GM18520 (cell line): ENCODE measurements at regions not wholly inside any gene's neighbourhood (a gene's known extent, or its start where the extent isn't known, plus 50 kb on each side); places are given as distances from the start of the nearest gene placed in this dataset.
"Not testable (repeated sequence)": the region's sequence is repeated elsewhere in the genome, so short reads cannot be mapped to it uniquely, and the experiment has no call there.

ENCODE experiments used
- ATAC-seq: cut with Tn5 transposase; IDR thresholded peaks from one replicate; pipeline ENCODE4 v1.9.1; 2021; ENCODE audit not compliant: unreplicated experiment

- no peak for ATAC-seq
Observed at GRCh38 chr4:83931659-83932438, 395.9 kb downstream of the GPAT3 start.

DNA sequence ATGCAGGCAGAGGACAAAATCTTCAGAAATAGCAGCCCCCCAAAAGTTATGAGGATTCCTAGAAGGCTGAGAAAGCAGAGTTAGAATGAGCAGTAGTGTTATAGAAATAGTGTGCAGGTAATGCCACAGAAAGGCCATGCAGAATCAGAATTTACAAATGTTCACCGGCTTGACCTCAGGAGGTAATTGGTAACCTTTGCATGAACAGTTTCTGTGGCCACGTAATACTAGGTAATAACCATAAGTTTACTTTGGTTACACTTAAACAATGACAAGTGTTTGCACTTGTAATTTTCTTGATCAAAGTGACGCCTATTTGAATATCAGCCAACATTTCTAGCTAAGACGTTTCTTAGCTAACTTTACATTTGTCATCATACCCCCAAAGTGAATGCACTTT lies 393.6 kb downstream of the GPAT3 start:
- ATAC-seq: no peak

- ATAC-seq: no peak
Observed at GRCh38 chr4:83926950-83927349, 391.0 kb downstream of the GPAT3 start.

DNA sequence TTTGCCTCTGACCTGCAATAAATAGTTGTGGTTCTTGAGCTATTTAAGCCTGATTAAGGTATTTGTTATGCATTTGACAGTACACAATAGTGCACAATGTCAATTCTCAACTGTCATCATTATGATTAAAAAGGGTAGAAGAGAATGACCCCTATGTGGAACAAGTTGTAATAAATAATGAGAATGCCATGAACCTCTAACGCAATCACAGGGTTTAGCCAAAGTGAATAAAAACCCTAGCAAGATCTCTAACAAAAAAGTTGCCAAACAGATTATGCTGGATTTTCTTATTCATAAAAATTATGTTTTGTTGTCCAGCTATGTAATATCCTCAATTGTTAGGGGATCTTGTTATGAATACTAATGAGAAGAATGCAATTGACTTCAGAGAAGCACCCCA lies 387.4 kb downstream of the GPAT3 start:
- ATAC-seq: no peak

DNA sequence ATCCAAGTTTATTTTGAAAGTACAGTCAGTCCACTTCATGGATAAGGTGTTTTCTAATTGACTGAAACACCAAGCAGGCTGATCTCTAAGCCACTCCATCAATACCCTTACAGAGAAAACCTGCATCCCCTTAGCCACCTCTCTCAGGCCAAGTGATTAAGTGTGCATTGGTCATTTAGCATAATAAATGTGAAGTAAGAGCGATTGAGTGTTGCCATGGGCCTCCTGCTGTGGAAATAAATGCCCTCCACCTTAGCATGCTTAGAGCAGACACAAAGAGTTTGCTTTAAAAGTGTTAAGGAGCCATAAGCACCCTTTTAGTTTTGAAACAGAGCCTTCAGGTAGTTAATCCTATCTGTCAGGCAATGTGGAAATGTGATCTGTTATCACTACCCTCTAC lies 386.5 kb downstream of the GPAT3 start:
- no peak for ATAC-seq

- ATAC-seq: no peak
Observed at GRCh38 chr4:83921124-83921523, 385.2 kb downstream of the GPAT3 start.

GRCh38 chr4:83920375-83920774 lies 384.5 kb downstream of the GPAT3 start:
- ATAC-seq: no peak

DNA sequence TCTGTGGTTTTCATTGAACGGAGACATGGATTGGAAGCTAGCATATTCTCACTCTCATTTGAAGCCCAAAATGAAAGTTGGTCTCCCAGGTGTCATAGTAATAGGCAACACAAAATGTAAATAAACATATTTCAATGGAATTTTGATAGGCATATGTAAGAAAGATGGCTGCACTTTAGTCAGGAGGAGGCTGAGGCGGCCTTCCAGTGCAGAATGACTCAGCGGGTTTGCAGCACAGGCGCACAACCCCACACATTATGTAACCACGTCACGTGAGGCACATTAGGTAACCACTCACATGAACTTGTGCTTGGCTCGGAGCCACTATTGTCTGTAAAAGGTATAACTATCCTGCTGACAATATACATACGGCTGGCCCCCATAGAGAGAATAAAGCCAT lies 381.7 kb downstream of the GPAT3 start:
- no peak for ATAC-seq

DNA sequence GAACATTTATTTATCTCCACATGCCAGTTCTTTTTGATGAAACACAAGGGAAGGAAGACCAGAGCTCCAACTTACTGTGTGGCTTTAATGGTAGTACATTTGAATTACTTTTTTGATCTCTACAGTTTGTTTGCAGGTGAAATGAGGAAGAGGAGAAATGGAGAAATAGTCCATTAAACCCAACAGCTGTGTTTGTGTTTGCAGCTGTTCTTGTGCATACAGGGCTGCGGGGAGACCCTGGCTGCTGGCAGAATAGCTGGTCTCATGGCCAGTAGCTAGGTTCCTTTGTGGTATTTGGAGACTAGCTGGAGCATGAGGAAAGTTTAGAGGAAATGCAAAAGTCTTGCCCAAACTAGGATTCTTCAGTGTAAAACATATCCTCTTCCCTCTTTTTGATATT lies 374.8 kb downstream of the GPAT3 start:
- no peak for ATAC-seq

DNA sequence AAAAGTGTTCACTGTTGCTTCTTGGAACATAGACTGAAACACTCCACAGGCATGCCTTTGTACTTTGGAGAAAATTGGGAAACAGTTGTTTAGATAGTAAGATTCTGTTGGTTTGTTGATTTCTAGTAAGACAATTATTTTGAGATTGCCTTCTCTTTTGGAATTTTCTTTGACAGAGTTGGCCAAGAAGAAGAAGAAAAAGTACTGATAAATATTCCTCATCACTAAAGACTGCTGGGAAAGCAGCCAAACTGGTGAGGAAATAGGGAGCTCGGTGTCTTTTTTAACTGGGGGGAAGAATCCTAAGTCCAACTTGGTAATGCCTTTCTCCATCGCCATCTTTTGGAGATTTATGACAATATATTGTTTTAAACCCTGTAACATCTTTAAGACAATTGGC lies 370.7 kb downstream of the GPAT3 start:
- no peak for ATAC-seq

- ATAC-seq: no peak
Observed at GRCh38 chr4:83905952-83906351, 370.0 kb downstream of the GPAT3 start.

DNA sequence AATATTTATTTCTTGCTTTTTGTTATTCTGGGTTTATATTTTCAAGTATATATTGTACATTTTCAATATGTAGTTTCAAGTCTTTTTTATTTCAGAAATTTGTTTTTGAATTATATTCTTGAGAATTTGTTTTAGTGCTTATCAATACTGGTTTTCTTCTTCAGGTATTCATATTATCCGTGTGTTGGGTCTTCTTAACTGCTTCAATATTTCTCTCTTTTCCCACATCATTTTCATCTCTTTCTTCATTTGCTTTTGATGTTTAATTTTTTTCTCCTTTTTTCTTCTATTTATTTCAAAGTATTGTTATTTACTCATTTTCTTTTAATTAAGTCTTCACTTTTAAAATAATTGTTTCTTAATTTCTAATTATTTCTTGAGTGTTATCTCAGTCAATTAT lies 367.8 kb downstream of the GPAT3 start:
- ATAC-seq: not testable (repeated sequence)

- no peak for ATAC-seq
Observed at GRCh38 chr4:83894831-83895230, 358.9 kb downstream of the GPAT3 start.

DNA sequence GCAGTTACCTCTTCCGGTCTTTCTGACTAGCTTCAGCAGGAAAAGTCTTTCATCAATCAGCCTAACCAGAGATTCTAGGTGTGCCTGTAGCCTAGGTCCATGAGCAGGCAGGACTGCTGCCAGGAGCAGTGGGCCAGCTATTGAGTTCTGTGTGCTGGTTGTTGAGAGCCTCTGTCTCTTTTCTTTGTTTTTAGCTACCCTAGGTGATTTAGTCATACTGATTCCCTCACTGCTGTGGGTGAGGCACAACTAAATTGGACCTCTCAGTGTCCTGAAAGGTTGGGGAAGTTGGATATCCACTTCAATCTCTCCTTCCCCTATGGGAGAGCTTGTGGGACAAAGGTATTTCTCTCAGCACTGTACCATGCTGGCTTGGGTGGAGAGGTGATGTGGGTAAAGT lies 354.9 kb downstream of the GPAT3 start:
- ATAC-seq: no peak

DNA sequence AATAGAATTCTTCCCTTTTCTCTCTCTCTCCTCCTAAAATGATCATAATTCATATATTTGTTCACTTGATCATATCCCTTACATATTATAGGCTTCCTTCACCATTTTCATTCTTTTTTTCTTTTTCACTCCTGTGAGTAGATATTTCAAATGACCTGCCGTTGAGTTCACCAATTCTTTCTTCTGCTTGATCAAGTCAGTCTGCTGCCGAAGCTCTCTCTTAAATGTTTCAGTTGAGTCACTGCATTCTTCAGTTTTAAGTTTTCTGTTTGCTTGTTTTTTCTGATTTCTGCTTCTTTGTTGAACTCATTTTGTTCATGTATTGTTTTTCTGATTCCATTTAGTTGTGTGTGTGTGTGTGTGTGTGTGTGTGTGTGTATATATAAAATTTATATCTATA lies 354.3 kb downstream of the GPAT3 start:
- ATAC-seq: no peak

DNA sequence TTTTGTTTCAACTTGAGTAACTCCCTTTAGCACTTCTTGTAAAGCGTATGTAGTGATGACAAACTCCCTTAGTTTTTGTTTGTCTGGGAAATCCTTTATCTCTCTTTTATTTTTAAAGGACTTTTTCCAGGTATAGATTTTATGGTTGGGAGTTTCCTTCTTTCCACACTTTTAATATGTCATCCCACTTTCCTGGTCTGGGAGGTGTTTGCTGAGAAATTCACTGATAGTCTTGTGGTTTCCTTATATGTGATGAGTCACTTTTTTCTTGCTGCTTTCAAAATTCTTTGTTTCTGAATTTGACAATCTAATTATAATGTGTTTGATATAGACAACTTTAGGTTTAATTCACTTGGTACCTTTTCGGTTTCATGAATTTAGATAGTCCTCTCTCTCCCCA lies 353.9 kb downstream of the GPAT3 start:
- no peak for ATAC-seq

DNA sequence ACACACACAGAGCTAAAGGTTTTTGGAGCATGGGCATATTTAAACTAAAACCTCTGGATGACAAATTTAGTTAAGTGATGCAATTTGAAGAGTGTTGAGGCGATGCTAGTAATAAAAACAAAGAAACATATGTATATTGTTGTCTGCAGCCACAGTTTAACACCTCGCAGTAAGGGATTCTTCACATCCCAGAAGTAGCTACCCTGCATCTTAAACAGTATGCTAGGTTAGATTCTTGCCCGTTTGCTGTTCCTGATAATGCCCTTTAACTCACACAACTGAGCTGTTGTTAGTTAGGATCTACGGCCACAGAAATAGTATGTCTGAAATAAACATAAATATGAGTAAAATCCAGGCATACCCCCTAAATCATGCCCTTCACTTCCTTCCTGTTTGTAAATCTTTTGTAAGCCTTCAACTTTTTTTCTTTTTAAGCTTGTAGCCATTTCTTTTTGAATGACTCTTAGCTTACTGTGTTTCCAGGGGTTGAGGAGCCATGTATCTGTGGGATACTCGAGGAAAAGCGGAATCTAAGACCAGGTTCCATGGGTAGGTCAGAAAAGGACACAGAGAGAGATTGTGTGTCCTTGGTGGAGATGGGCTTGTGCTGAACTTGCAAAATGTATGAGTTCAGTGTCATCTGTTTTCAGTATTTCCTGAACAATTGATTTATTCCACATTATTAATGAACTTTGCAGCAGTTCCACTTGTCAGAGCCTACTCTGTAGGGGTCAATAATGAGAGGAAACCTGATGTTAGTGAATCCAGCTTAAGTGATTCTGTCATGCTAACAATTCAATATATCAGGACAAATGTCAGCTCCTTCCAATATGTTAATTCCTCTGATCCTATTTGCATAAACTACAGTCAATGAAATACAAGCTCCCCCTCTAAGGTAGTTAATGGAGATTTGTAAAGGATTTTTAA lies 349.6 kb downstream of the GPAT3 start:
- ATAC-seq: no peak

- ATAC-seq: no peak
Observed at GRCh38 chr4:83876047-83876446, 340.1 kb downstream of the GPAT3 start.

GRCh38 chr4:83875437-83875836 lies 339.5 kb downstream of the GPAT3 start:
- ATAC-seq: no peak

- no peak for ATAC-seq
Observed at GRCh38 chr4:83873996-83874395, 338.1 kb downstream of the GPAT3 start.

DNA sequence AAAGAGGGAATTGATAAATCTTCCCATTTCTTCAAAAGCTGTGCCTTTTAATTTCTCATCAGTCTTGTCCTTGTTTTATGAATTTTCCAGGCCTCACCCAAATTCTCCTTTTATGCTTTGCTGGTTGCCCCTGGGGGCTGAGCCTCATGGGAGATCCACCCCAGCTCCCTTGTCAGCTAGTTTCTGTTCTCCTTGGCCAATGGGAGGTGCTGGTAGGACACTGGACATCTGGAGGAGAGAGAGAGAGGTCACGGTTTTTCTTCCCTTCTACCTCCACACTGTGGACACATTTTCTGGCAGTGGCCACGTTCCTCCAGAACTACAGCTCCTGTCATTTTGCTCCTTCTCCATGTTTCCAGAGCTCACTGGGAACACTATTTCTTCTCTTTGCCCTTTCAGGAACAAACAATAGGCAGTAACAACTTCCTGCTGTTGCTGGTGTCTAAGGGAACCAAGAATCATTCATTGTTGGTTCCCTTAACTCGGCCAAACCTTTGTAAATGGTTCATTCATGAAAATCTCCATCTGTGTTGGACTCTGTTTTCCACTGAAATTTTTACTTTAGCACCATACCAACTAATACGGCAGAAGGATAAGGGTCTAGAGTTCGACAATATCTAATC lies 334.5 kb downstream of the GPAT3 start:
- ATAC-seq: no peak
